Duodenal mucosa (tissue), 2 donors: ENCODE measurements at regions not wholly inside any gene's neighbourhood (a gene's known extent, or its start where the extent isn't known, plus 50 kb on each side); places are given as distances from the start of the nearest gene placed in this dataset.

Source experiments
- H3K27ac ChIP-seq: one replicate; pipeline ENCODE4 v1.7.0; 2013; ENCODE audit warnings: low read depth, low read length
- H3K27me3 ChIP-seq, 2 donors: one replicate each; pipeline ENCODE4 v1.7.0; 2013; ENCODE audit warnings: low read length in 2 of 2, control low read depth in 1 of 2; ENCODE audit not compliant: insufficient read depth in 2 of 2, control insufficient read depth in 1 of 2
- H3K36me3 ChIP-seq, 2 donors: one replicate each; pipeline ENCODE4 v1.7.0; 2013; ENCODE audit warnings: low read length in 2 of 2, control low read depth in 1 of 2; ENCODE audit not compliant: insufficient read depth in 2 of 2, control insufficient read depth in 1 of 2
- H3K4me1 ChIP-seq, 2 donors: one replicate each; pipeline ENCODE4 v1.7.0; 2013; ENCODE audit warnings: low read length in 2 of 2, control low read depth in 1 of 2; ENCODE audit not compliant: insufficient read depth in 2 of 2, control insufficient read depth in 1 of 2
- H3K4me3 ChIP-seq, 2 donors: one replicate each; pipeline ENCODE4 v1.7.0; 2013; ENCODE audit warnings: low read length in 2 of 2, low read depth in 1 of 2
- H3K9ac ChIP-seq, 2 donors: one replicate each; pipeline ENCODE4 v1.7.0; 2013; ENCODE audit warnings: low read length in 2 of 2, low read depth in 1 of 2
- H3K9me3 ChIP-seq, 2 donors: one replicate each; pipeline ENCODE4 v1.7.0; 2013; ENCODE audit warnings: low read length in 2 of 2, control low read depth in 1 of 2; ENCODE audit not compliant: control insufficient read depth in 1 of 2

DNA sequence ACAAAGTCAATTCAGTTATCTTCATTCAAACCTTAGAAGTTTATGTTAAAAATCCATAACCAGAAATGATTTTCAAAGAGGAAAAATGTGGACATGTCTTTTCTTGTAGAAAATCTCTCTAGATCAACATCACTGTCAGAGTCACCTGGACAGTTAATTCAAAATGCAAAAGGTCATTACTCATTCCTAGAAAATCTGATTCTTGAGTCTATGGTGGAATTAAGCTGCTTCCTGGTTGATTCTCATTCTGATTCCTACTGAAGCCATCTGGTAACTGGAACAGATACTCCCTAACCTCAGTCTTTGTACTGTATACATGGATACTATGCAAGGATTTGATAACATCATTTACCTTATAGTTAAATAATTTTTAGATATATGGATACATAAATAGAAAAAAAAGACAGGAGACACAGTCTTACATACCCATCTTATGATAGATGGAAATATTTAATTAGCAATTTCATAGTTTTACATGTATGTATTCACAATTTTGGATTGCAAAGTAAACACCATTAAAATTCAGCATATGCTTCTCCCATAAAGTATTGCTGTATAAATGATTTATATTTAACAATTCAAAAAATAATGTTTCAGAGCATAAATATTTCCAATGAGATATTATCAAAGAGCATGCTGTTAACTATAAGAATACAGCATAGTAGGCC lies 693.2 kb upstream of the CCDC54 start:
- Histone ChIP-seq H3K9me3 (no peaks in the 10 kb centered on the region), H3K4me3 (no peak overlapping the region), H3K36me3 (no peaks in the 10 kb centered on the region)

DNA sequence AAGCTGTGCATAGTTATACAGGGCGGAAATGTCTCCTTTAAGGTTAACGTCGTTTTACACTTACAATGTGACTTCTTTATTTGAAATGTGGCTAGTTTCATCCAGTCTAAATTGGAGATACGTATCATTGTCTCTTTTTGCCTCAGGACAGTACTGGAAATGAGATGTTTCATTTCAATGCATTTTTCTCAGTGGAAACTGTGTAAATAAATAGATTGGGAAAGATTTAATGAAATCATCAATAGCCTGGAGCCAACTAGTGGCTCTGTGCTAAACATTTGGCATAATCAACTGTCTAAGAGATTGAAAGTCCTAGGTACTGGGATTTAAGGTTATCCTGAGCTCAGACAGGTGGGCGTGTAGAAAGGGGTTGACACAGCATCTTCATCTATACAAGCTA lies 691.5 kb upstream of the CCDC54 start:
- no peak overlapping the region for H3K9ac ChIP-seq
- H3K4me1 ChIP-seq: no peaks in the 10 kb centered on the region
- no peaks in the 10 kb centered on the region for H3K27me3 ChIP-seq
- H3K27ac ChIP-seq: no peak overlapping the region
- no peak overlapping the region for H3K4me3 ChIP-seq
- no peaks in the 10 kb centered on the region for H3K36me3 ChIP-seq
- H3K9me3 ChIP-seq: no peaks in the 10 kb centered on the region

More for the DNA sequence above, 693.2 kb upstream of the CCDC54 start:
- no peak overlapping the region for H3K9ac ChIP-seq
- no peaks in the 10 kb centered on the region for H3K4me1 ChIP-seq
- H3K27me3 ChIP-seq: no peaks in the 10 kb centered on the region
- no peak overlapping the region for H3K27ac ChIP-seq

GRCh38 chr3:106687905-106688304 lies 689.3 kb upstream of the CCDC54 start:
- no peak overlapping the region for H3K9ac ChIP-seq
- H3K9me3 ChIP-seq: no peaks in the 10 kb centered on the region
- no peaks in the 10 kb centered on the region for H3K36me3 ChIP-seq
- H3K27me3 ChIP-seq: no peaks in the 10 kb centered on the region
- no peaks in the 10 kb centered on the region for H3K4me1 ChIP-seq
- H3K27ac ChIP-seq: no peak overlapping the region
- H3K4me3 ChIP-seq: no peak overlapping the region

DNA sequence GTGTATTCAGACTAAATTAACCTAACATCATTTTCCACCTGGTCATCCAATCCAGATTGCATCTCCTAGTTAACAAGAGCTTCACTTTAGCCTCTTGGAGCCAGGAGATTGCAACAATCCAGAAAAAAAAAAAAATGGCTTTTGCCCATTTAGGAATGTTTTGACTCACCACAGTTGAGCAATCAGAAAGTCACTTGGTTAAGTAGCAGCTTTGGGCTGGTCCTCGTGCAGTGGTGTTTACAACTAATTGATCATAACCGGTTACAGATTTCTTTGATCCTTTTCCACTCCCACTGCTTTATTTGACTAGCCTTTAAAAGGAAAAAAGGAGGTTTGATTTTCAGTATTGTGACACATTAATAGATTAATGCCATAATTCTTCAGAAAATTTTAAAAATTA lies 688.8 kb upstream of the CCDC54 start:
- H3K9ac ChIP-seq: no peak overlapping the region
- no peak overlapping the region for H3K27ac ChIP-seq
- H3K9me3 ChIP-seq: no peaks in the 10 kb centered on the region
- H3K36me3 ChIP-seq: no peaks in the 10 kb centered on the region
- H3K4me3 ChIP-seq: no peak overlapping the region
- no peaks in the 10 kb centered on the region for H3K4me1 ChIP-seq
- no peaks in the 10 kb centered on the region for H3K27me3 ChIP-seq

- H3K27me3 ChIP-seq: no peaks in the 10 kb centered on the region
- H3K27ac ChIP-seq: no peak overlapping the region
- H3K4me1 ChIP-seq: no peaks in the 10 kb centered on the region
- H3K4me3 ChIP-seq: no peak overlapping the region
- no peak overlapping the region for H3K9ac ChIP-seq
- H3K36me3 ChIP-seq: no peaks in the 10 kb centered on the region
- H3K9me3 ChIP-seq: no peaks in the 10 kb centered on the region
Observed at GRCh38 chr3:106691476-106691875, 685.8 kb upstream of the CCDC54 start.

DNA sequence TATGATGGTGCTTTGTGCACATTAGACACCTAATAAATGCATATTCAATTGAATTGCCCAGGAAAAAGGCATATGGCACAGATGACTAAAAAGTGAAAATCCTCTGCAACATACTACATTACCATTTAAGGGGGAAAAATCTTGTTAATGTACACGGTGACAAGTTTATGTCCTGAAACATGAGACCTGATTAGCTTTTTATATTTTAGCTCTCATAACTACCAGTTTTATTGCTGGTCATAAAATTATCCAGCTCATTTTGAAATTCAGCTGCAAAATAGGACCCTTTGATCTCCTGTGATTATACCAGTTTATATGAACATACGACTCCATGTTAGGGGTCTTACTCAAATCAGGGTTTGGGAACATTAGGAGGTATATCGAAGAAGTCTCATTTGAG lies 684.6 kb upstream of the CCDC54 start:
- H3K4me1 ChIP-seq: no peaks in the 10 kb centered on the region
- H3K27ac ChIP-seq: no peak overlapping the region
- H3K9me3 ChIP-seq: no peaks in the 10 kb centered on the region
- no peaks in the 10 kb centered on the region for H3K27me3 ChIP-seq
- no peak overlapping the region for H3K9ac ChIP-seq
- H3K4me3 ChIP-seq: no peak overlapping the region
- H3K36me3 ChIP-seq: no peaks in the 10 kb centered on the region

- Histone ChIP-seq H3K36me3 (no peaks in the 10 kb centered on the region), H3K9ac (no peak overlapping the region), H3K4me3 (no peak overlapping the region), H3K9me3 (no peaks in the 10 kb centered on the region), H3K4me1 (no peaks in the 10 kb centered on the region), H3K27ac (no peak overlapping the region), H3K27me3 (peaks cover 0 to 2% of the 10 kb centered on the region in 2 donors)
Observed at GRCh38 chr3:106699122-106699521, 678.1 kb upstream of the CCDC54 start.

DNA sequence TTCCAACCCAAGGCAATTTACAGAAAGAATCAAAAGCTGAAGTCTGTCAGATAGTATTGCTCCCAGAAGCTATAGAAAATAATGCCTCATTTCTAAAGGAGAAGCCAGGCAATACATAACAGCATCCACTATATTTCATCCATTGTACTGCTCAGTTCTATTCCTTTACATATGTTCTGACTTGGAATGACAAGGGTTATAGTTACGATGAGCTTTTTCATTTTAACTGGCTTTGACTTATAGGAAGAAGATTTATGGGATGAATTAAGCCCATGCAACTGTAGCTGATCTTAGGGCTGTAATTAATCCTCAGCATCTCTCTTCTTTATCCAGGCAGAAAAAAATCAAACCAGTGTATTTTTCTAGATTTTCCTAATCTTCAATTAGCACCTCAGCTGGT lies 676.3 kb upstream of the CCDC54 start:
- no peak overlapping the region for H3K27ac ChIP-seq
- no peaks in the 10 kb centered on the region for H3K4me1 ChIP-seq
- H3K9me3 ChIP-seq: no peaks in the 10 kb centered on the region
- no peak overlapping the region for H3K9ac ChIP-seq
- H3K36me3 ChIP-seq: no peaks in the 10 kb centered on the region
- no peak overlapping the region for H3K4me3 ChIP-seq
- peaks cover 0 to 2% of the 10 kb centered on the region in 2 donors for H3K27me3 ChIP-seq

DNA sequence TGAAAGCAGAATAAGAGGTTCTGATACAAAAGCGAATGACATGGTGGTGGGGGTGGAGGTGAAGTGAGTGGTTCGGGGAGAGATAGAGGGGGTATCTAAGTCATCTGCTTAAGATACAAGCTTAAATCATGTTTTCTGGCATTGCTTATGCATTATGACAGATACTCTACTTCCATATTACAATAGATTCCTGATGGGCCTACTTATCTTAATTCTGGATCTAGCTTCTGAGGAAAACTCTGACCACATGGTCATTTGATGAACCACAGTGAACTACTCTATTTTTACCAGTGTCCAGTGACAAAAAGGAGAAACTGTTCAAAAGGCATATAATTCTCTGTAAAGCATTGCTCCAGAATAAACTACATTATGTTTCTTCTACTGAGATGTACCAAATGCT lies 673.7 kb upstream of the CCDC54 start:
- H3K9me3 ChIP-seq: no peaks in the 10 kb centered on the region
- no peaks in the 10 kb centered on the region for H3K36me3 ChIP-seq
- H3K9ac ChIP-seq: no peak overlapping the region
- H3K27me3 ChIP-seq: peaks cover 0 to 2% of the 10 kb centered on the region in 2 donors
- no peaks in the 10 kb centered on the region for H3K4me1 ChIP-seq
- H3K4me3 ChIP-seq: no peak overlapping the region
- no peak overlapping the region for H3K27ac ChIP-seq

DNA sequence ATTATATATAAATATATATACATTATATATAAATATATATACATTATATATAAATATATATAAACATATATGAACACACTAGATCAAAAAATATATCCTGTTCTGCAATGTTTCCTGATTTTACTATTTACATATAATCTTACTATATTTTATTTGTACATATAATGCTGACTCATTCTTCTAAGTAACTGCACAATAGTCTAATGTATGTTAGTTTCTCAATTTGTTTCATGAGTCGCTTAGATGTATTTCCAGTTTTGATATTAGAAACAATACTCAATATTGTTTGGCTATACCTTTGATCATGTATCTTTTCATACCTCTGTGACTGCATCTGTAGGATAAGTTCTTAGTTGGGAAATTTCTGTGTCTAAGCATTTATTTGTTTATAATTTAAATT lies 669.9 kb upstream of the CCDC54 start:
- H3K36me3 ChIP-seq: no peaks in the 10 kb centered on the region
- no peak overlapping the region for H3K27ac ChIP-seq
- H3K4me1 ChIP-seq: no peaks in the 10 kb centered on the region
- H3K4me3 ChIP-seq: no peak overlapping the region
- no peaks in the 10 kb centered on the region for H3K9me3 ChIP-seq
- no peaks in the 10 kb centered on the region for H3K27me3 ChIP-seq
- H3K9ac ChIP-seq: no peak overlapping the region

DNA sequence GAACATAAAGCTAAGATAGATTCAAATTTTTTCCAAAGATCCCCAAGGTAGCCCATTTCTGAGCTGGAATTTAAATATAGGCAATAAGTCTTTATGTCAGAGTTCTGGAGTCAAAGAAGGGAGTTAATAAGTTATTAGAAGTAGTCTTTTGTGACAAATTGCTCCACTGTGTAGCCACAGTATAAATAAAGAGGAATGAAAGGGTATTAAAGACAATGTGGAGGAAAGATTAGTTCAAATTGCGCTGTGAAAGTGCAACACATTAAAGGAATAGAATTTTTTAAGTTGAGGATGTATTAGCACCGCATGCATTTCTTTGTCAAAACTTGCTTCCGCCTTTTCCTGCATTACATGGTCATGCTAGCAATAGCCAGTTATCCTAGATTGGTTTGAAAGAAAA lies 666.6 kb upstream of the CCDC54 start:
- no peaks in the 10 kb centered on the region for H3K4me1 ChIP-seq
- H3K27ac ChIP-seq: no peak overlapping the region
- H3K36me3 ChIP-seq: no peaks in the 10 kb centered on the region
- H3K4me3 ChIP-seq: no peak overlapping the region
- no peak overlapping the region for H3K9ac ChIP-seq
- H3K9me3 ChIP-seq: no peaks in the 10 kb centered on the region
- H3K27me3 ChIP-seq: no peaks in the 10 kb centered on the region
